GM19397 (cell line): ENCODE measurements at regions not wholly inside any gene's neighbourhood (a gene's known extent, or its start where the extent isn't known, plus 50 kb on each side); places are given as distances from the start of the nearest gene placed in this dataset.
"Not testable (repeated sequence)": the region's sequence is repeated elsewhere in the genome, so short reads cannot be mapped to it uniquely, and the experiment has no call there.

Experiments used
- ATAC-seq: cut with Tn5 transposase; IDR thresholded peaks from one replicate; pipeline ENCODE4 v1.9.1; 2021; ENCODE audit warnings: mild to moderate bottlenecking, moderate library complexity; ENCODE audit not compliant: unreplicated experiment

DNA sequence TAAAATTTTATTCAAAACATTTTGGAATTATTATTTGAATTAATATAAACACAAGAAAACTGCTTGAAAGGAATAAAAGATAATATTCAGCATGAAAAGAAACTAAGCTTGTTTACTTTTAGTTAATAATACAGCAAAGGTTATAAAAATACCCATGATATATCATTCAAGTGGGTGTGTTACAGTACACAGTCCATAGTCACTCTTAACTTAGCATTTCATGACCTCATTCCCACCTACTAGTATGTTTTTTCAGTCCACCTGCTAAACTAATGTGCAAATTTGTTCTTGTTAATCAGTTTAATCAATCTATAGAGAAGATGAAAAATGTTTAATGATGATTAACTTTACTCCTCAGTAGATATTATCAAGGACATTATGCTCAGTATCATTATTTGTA is 841.4 kb upstream of the EPHA7 start:
- ATAC-seq, result no peak

GRCh38 chr6:94254689-94255088 is 835.3 kb upstream of the EPHA7 start:
- ATAC-seq, result no peak

DNA sequence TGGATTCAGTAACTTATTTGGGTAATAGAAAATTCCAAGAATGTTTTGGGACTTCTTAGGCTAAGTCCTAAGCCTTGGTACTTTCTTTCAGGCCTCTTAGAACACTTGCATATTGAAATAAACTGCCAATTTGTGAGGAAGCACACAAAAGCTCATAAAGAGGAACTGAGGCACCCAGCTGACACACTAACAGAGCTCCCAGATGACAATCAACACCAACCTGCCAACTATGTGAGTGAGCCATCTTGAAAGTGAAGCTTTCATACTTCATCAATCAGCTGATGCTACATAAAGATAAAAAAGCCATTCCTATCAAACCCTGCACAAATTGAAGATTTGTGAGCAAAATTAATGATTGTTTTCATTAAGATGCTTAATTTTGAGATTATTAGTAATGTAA is 832.5 kb upstream of the EPHA7 start:
- ATAC-seq, result no peak

DNA sequence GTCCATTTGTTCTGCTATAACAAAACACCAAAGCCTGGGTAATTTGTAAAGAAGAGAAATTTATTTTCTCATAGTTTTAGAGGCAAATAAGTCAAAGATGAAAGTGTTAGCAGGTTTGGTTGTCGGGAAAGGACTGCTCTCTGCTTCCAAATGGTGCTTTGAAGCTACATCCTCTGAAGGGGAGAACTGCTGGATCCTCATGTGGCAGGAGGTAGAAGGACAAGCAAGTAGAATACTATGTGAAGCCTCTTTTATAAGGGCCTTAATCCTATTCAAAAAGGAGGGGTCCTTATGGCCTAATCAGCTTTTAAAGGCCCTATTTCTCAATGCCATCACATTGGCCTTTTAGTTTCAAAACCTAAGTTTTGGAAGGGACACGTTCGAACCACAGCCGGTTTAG is 826.0 kb upstream of the EPHA7 start:
- no peak for ATAC-seq

DNA sequence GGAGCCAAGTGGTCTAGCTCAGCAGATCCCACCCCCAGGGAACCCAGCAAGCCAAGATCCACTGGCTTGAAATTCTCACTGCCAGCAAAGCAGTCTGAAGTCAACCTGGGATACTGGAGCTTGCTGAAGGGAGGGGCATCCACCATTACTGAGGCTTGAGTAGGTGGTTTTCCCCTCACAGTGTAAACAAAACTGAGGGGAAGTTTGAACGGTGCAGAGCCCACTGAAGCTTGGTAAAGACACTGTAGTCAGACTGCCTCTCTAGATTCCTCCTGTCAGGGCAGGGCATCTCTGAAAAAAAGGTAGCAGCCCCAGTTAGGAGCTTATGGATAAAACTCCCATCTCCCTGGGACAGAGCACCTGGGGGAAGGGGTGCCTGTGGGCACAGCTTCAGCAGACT is 819.5 kb upstream of the EPHA7 start:
- no peak for ATAC-seq

DNA sequence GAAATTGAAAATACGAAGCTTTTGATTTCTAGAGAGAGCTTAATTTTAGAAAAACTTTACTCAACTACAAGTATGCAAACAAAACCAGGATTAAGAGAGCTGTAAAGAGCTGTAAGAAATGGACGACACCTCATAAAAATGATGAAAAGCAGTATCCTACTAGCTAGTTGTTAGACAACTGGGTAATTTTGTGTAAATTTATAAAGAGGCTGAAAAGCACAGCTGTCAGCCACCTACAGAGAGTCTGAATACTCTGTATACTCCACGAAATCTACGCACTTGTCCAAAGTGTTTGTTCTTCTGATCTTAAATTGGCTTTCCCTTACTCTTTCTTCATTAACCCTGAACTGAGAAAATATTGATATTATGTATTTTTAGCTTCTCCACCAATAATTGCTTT is 808.4 kb upstream of the EPHA7 start:
- no peak for ATAC-seq

- ATAC-seq, result no peak
Measured at GRCh38 chr6:94217836-94218235, 798.5 kb upstream of the EPHA7 start.

GRCh38 chr6:94215552-94215951 is 796.2 kb upstream of the EPHA7 start:
- ATAC-seq, result no peak

DNA sequence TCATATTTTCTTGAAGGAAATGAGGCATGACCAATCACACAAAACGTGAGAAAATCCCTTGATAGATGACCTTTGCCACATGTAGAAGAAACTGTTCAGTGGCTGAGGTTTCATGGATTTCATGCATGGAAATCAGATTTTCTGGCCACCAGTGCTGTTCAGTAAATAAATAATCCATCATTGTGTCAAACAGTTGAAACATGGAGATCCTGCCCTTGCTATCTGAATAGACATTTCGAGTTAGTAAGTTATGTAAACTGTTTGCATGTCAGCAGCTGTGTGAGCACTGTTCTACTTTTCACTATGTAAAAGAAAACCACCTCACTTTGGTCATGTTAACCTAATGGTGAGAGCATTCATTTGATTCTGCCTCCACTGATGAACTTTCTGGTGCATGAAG is 793.9 kb upstream of the EPHA7 start:
- ATAC-seq, result no peak

GRCh38 chr6:94196891-94197290 is 777.5 kb upstream of the EPHA7 start:
- no peak for ATAC-seq

DNA sequence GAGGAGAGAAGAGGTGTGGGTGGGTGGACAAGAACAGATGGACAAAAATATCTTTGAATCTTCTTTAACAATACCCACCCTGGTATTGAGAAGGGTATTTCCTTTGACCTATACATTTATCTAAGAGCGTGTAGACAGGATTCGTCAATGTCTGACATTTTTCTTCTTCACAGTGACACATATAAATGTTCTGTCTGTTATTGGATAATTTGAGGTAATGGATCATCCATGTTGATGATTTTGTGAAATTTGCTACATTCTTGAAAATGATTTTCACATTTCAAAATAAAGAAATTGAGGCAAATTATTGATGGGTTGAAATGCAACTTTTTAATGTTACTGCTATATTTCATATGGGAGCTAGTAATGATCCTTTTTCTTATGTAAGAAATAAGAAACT is 770.7 kb upstream of the EPHA7 start:
- no peak for ATAC-seq

- no peak for ATAC-seq
Measured at GRCh38 chr6:94184666-94185464, 765.5 kb upstream of the EPHA7 start.

DNA sequence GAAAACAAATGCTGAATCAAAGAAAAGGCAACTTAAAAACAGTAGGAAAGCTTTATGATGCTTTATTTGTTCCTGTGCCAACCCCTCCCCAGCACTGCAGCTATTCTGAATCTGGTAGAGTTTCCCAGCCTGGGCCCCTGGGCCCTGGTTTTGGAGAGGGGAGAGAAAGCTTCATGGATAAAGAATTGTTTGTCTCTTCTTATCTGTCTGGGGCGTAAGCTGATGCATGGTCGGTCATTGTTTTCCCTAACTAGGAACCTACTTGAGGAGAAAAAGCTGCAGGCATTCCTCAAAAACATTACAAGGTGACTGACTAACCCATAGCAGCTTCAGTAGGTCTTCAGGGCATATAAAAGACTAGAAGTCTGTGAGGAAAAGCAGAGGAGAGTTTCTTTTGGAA is 758.1 kb upstream of the EPHA7 start:
- no peak for ATAC-seq

- no peak for ATAC-seq
Measured at GRCh38 chr6:94175465-94175864, 756.1 kb upstream of the EPHA7 start.

GRCh38 chr6:94163877-94164276 is 744.5 kb upstream of the EPHA7 start:
- ATAC-seq, result no peak

GRCh38 chr6:94150886-94151285 is 731.5 kb upstream of the EPHA7 start:
- no peak for ATAC-seq

- no peak for ATAC-seq
Measured at GRCh38 chr6:94144807-94145206, 725.4 kb upstream of the EPHA7 start.

DNA sequence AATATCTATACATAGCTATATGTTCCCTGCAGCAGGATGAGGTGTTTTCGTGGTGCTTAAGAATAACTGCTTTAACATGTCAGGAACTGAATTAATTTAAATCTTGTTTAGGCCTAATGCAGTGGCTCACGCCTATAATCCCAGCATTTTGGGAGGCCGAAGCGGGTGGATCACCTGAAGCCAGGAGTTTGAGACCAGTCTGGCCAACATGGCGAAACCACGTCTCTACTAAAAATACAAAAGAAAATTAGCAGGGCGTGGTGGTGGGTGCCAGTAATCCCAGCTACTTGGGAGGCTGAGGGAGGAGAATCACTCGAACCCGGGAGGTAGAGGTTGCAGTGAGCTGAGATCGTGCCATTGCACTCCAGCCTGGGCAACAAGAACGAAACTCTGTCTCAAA is 717.8 kb upstream of the EPHA7 start:
- not testable (repeated sequence) for ATAC-seq

GRCh38 chr6:94133106-94133505 is 713.7 kb upstream of the EPHA7 start:
- ATAC-seq, result no peak

DNA sequence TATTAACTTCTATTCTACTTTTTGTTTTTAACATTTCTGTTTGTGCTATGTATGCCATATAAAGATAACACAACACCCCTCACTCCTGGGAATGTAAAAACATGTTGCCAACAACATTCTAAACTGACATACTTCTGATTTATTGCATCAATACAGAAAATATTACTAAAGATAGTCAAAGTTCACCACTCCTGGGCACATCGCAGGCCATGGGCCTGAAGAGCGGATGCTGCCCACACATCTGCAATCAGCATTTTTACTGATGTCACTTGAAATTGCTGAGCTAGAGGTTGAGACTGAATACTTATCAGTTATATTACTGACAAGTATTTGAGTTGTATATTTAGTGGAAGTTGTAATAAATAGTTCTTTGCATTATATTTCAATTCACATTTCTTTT is 711.9 kb upstream of the EPHA7 start:
- ATAC-seq, result no peak

DNA sequence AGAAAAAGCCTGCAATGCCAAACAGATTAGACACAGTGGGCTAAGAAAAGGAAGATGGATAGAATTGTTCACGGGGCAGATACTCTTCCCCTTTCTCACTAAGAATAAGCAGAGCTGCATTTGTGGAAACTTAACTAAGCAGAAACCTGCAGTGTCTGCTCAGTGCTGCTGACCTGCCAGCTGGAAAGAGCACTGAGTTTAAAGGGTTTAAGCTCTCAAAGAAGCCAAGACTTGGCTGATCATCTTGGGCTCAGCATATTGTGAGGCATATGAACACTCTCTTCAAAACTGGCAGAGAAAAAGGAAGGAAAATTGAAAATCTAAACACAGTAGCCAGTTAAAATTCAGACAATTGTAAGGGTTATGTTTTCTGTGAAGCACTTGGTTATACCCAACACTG is 711.1 kb upstream of the EPHA7 start:
- ATAC-seq, result no peak

DNA sequence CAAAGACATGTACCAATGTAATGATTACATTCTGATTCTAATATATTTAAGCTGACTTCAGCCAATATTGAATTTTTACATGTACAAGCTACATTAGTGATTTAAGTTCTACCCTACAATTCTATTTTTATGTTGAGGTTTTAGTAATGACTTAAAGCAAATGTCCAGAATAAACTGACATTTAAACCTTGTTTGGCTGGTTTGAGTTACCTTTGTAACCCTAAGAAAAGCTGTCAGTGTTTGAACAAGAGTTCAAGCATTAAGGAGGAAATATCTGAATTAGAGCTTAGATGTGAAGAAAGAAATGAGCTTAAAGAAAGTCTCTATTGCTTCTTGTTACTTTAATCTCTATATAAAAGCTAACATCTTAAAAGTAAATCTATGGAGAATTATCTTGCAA is 710.6 kb upstream of the EPHA7 start:
- ATAC-seq, result no peak

DNA sequence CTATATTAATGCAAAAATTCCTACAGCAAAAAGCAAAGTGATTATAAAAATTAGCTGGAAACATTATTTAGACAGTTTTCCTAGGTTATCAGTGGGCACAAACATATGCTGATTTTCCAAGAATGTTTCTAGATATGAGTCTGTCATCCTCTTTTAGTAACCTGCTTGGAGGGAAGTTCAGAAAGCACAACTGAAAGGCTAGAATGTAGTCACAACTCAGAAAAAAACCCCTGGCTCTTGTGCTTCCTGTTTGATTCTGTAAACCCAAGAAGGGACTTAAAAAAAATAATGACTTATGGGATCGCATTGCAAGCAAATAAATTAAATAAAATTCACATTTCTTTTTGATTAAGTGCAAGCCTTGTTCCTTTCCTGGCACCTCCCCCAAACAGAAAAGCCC is 708.4 kb upstream of the EPHA7 start:
- ATAC-seq, result no peak
